Trophoblast cell (in vitro differentiated cells and primary cell): ENCODE measurements at regions not wholly inside any gene's neighbourhood (a gene's known extent, or its start where the extent isn't known, plus 50 kb on each side); places are given as distances from the start of the nearest gene placed in this dataset.

ENCODE experiments used
- DNase-seq, 2 donors: peaks; one replicate each; pipeline ENCODE4 v3.0.0-alpha.2; 2016
- H2AFZ ChIP-seq: 2 replicates; pipeline ENCODE4 v1.6.1; 2013; ENCODE audit warnings: low read length, moderate library complexity, mild to moderate bottlenecking; ENCODE audit not compliant: insufficient read depth, poor library complexity
- H2AK5ac ChIP-seq: 2 replicates; pipeline ENCODE4 v1.6.1; 2013; ENCODE audit warnings: mild to moderate bottlenecking, low read length
- H2BK120ac ChIP-seq: 2 replicates; pipeline ENCODE4 v1.6.1; 2013; ENCODE audit warnings: low read length, mild to moderate bottlenecking, moderate library complexity; ENCODE audit not compliant: insufficient read depth, poor library complexity
- H2BK12ac ChIP-seq: 2 replicates; pipeline ENCODE4 v1.6.1; 2013; ENCODE audit warnings: mild to moderate bottlenecking, low read length, moderate library complexity
- H2BK5ac ChIP-seq: 2 replicates; pipeline ENCODE4 v1.6.1; 2013; ENCODE audit warnings: low read length, low read depth, moderate library complexity, mild to moderate bottlenecking; ENCODE audit not compliant: poor library complexity
- H3K14ac ChIP-seq: 2 replicates; pipeline ENCODE4 v1.6.1; 2013; ENCODE audit warnings: mild to moderate bottlenecking, low read length
- H3K18ac ChIP-seq: 2 replicates; pipeline ENCODE4 v1.6.1; 2013; ENCODE audit warnings: mild to moderate bottlenecking, low read length
- H3K23ac ChIP-seq: 2 replicates; pipeline ENCODE4 v1.6.1; 2013; ENCODE audit warnings: low read length
- H3K27ac ChIP-seq: 2 replicates; pipeline ENCODE4 v1.5.1; 2013; ENCODE audit warnings: low read depth, mild to moderate bottlenecking, inconsistent platforms, low read length, moderate library complexity
- H3K27me3 ChIP-seq: 2 replicates; pipeline ENCODE4 v1.6.1; 2013; ENCODE audit warnings: inconsistent platforms, mild to moderate bottlenecking, low read length, moderate library complexity; ENCODE audit not compliant: insufficient read depth
- H3K36me3 ChIP-seq, 2 experiments: 1 replicate in 1 of 2; 2 replicates in 1 of 2; pipeline ENCODE4 v1.6.1; 2013; ENCODE audit warnings: low read length in 2 of 2, mild to moderate bottlenecking in 2 of 2, moderate library complexity in 1 of 2; ENCODE audit not compliant: insufficient read depth in 2 of 2, control insufficient read depth in 1 of 2
- H3K4ac ChIP-seq: 2 replicates; pipeline ENCODE4 v1.6.1; 2013; ENCODE audit warnings: low read depth, mild to moderate bottlenecking, low read length, moderate library complexity
- H3K4me1 ChIP-seq, 2 experiments: 1 replicate in 1 of 2; 2 replicates in 1 of 2; pipeline ENCODE4 v1.6.1; 2013; ENCODE audit warnings: low read length in 2 of 2, mild to moderate bottlenecking in 2 of 2, moderate library complexity in 1 of 2; ENCODE audit not compliant: insufficient read depth in 2 of 2, control insufficient read depth in 1 of 2
- H3K4me2 ChIP-seq: 2 replicates; pipeline ENCODE4 v1.6.1; 2013; ENCODE audit warnings: inconsistent platforms, mild to moderate bottlenecking, low read length, moderate library complexity
- H3K4me3 ChIP-seq: 2 replicates; pipeline ENCODE4 v1.5.1; 2013; ENCODE audit warnings: mild to moderate bottlenecking, low read depth, low read length, inconsistent platforms
- H3K79me1 ChIP-seq: one replicate; pipeline ENCODE4 v1.6.1; 2013; ENCODE audit warnings: low read length
- H3K79me2 ChIP-seq: 2 replicates; pipeline ENCODE4 v1.6.1; 2013; ENCODE audit warnings: low read length, mild to moderate bottlenecking; ENCODE audit not compliant: control insufficient read depth, insufficient read depth, poor library complexity
- H3K9ac ChIP-seq: 2 replicates; pipeline ENCODE4 v1.6.1; 2013; ENCODE audit warnings: mild to moderate bottlenecking, low read length
- H3K9me3 ChIP-seq: 2 replicates; pipeline ENCODE4 v1.6.1; 2013; ENCODE audit warnings: low read depth, mild to moderate bottlenecking, control low read depth, inconsistent platforms, low read length; ENCODE audit not compliant: insufficient read depth
- H4K12ac ChIP-seq: 2 replicates; pipeline ENCODE4 v1.6.1; 2013; ENCODE audit warnings: low read depth, mild to moderate bottlenecking, low read length, moderate library complexity
- H4K8ac ChIP-seq: 2 replicates; pipeline ENCODE4 v1.6.1; 2013; ENCODE audit warnings: low read depth, mild to moderate bottlenecking, low read length, moderate library complexity
- H4K91ac ChIP-seq: one replicate; pipeline ENCODE4 v1.6.1; 2013; ENCODE audit warnings: low read depth, mild to moderate bottlenecking, low read length, moderate library complexity
- WGBS: extraction: QIAGEN DNeasy Blood & Tissue Kit; methylation state at CpG from one replicate; pipeline ENCODE4 v1.1.7; 2013; ENCODE audit warnings: missing lambda C conversion rate; ENCODE audit not compliant: insufficient read length, insufficient coverage; ENCODE audit errors: extremely low coverage; 5-methylcytosine and 5-hydroxymethylcytosine counted together

GRCh38 chr3:152714507-152714906, 120.4 kb upstream of the P2RY1 start:
- no peak overlapping the region for H3K14ac ChIP-seq
- H3K79me1 ChIP-seq, result no peaks in the 10 kb centered on the region
- no peak overlapping the region for H4K91ac ChIP-seq
- H4K12ac ChIP-seq, result no peak overlapping the region
- H3K9ac ChIP-seq, result no peak overlapping the region
- H3K4me2 ChIP-seq, result no peak overlapping the region
- no peaks in the 10 kb centered on the region for H3K27me3 ChIP-seq
- H4K8ac ChIP-seq, result no peak overlapping the region
- H3K9me3 ChIP-seq, result no peaks in the 10 kb centered on the region
- H2BK120ac ChIP-seq, result no peak overlapping the region
- H2BK5ac ChIP-seq, result no peak overlapping the region
- no peak overlapping the region for H3K4ac ChIP-seq
- H3K36me3 ChIP-seq, result no peaks in the 10 kb centered on the region
- H2AK5ac ChIP-seq, result no peak overlapping the region
- no peak overlapping the region for H3K18ac ChIP-seq
- H3K27ac ChIP-seq, result no peak overlapping the region
- H2AFZ ChIP-seq, result no peak overlapping the region
- H3K23ac ChIP-seq, result no peak overlapping the region
- H3K4me1 ChIP-seq, result peaks cover 0 to 4% of the 10 kb centered on the region in 2 experiments
- DNase-seq, result no peak
- H3K4me3 ChIP-seq, result no peak overlapping the region
- H3K79me2 ChIP-seq, result no peaks in the 10 kb centered on the region
- no peak overlapping the region for H2BK12ac ChIP-seq

- Histone ChIP-seq H3K4me2 (no peak overlapping the region), H3K9ac (no peak overlapping the region), H2AK5ac (no peak overlapping the region), H3K4me1 (peaks cover 0 to 4% of the 10 kb centered on the region in 2 experiments), H3K14ac (no peak overlapping the region), H3K9me3 (no peaks in the 10 kb centered on the region), H3K27me3 (no peaks in the 10 kb centered on the region), H3K18ac (no peak overlapping the region), H4K12ac (no peak overlapping the region), H3K79me1 (no peaks in the 10 kb centered on the region), H2BK5ac (no peak overlapping the region), H3K23ac (no peak overlapping the region), H2BK12ac (no peak overlapping the region), H3K36me3 (no peaks in the 10 kb centered on the region), H2AFZ (no peak overlapping the region), H4K8ac (no peak overlapping the region), H3K4ac (no peak overlapping the region), H3K79me2 (no peaks in the 10 kb centered on the region), H3K27ac (no peak overlapping the region), H2BK120ac (no peak overlapping the region), H4K91ac (no peak overlapping the region), H3K4me3 (no peak overlapping the region)
- peak in 1 of 2 donors; percentile 28 for DNase-seq
- WGBS, result no CpG with 5 or more reads among the region's 3 CpGs
Observed at GRCh38 chr3:152717252-152717651, 117.7 kb upstream of the P2RY1 start.

GRCh38 chr3:152718810-152719209, 116.1 kb upstream of the P2RY1 start:
- H3K4ac ChIP-seq, result no peak overlapping the region
- H3K4me2 ChIP-seq, result no peak overlapping the region
- no peaks in the 10 kb centered on the region for H3K36me3 ChIP-seq
- no peak overlapping the region for H3K27ac ChIP-seq
- no peak overlapping the region for H3K14ac ChIP-seq
- no peaks in the 10 kb centered on the region for H3K79me2 ChIP-seq
- H3K27me3 ChIP-seq, result no peaks in the 10 kb centered on the region
- no peak overlapping the region for H4K8ac ChIP-seq
- no peak overlapping the region for H2BK12ac ChIP-seq
- H3K9ac ChIP-seq, result no peak overlapping the region
- H3K18ac ChIP-seq, result no peak overlapping the region
- H2AFZ ChIP-seq, result no peak overlapping the region
- no peak overlapping the region for H2BK120ac ChIP-seq
- H4K91ac ChIP-seq, result no peak overlapping the region
- H3K4me1 ChIP-seq, result peaks cover 0 to 4% of the 10 kb centered on the region in 2 experiments
- H3K9me3 ChIP-seq, result no peaks in the 10 kb centered on the region
- DNase-seq, result peak; percentile 2 to 15
- no peak overlapping the region for H2BK5ac ChIP-seq
- no peak overlapping the region for H3K4me3 ChIP-seq
- H4K12ac ChIP-seq, result no peak overlapping the region
- no peaks in the 10 kb centered on the region for H3K79me1 ChIP-seq
- no peak overlapping the region for H2AK5ac ChIP-seq
- H3K23ac ChIP-seq, result no peak overlapping the region

GRCh38 chr3:152719264-152719663, 115.7 kb upstream of the P2RY1 start:
- Histone ChIP-seq H3K36me3 (no peaks in the 10 kb centered on the region), H3K9me3 (no peaks in the 10 kb centered on the region), H2AFZ (no peak overlapping the region), H3K9ac (no peak overlapping the region), H3K23ac (no peak overlapping the region), H3K4ac (no peak overlapping the region), H3K79me1 (no peaks in the 10 kb centered on the region), H3K79me2 (no peaks in the 10 kb centered on the region), H3K4me1 (peaks cover 0 to 4% of the 10 kb centered on the region in 2 experiments), H2BK120ac (no peak overlapping the region), H3K27ac (no peak overlapping the region), H3K18ac (no peak overlapping the region), H2BK5ac (no peak overlapping the region), H3K4me3 (no peak overlapping the region), H4K91ac (no peak overlapping the region), H3K27me3 (no peaks in the 10 kb centered on the region), H4K8ac (no peak overlapping the region), H3K14ac (no peak overlapping the region), H2BK12ac (no peak overlapping the region), H4K12ac (no peak overlapping the region), H2AK5ac (no peak overlapping the region), H3K4me2 (no peak overlapping the region)
- WGBS, result no CpG with 5 or more reads among the region's 2 CpGs
- peak in 1 of 2 donors; percentile 47 for DNase-seq
